Inflammatory macrophage (primary cell): ENCODE measurements at regions not wholly inside any gene's neighbourhood (a gene's known extent, or its start where the extent isn't known, plus 50 kb on each side); places are given as distances from the start of the nearest gene placed in this dataset.
"Not testable (repeated sequence)": the region's sequence is repeated elsewhere in the genome, so short reads cannot be mapped to it uniquely, and the experiment has no call there.

Experiments
- DNase-seq, 2 donors: peaks; one replicate each; pipeline ENCODE4 v3.0.0-alpha.2; 2020 to 2022

DNA sequence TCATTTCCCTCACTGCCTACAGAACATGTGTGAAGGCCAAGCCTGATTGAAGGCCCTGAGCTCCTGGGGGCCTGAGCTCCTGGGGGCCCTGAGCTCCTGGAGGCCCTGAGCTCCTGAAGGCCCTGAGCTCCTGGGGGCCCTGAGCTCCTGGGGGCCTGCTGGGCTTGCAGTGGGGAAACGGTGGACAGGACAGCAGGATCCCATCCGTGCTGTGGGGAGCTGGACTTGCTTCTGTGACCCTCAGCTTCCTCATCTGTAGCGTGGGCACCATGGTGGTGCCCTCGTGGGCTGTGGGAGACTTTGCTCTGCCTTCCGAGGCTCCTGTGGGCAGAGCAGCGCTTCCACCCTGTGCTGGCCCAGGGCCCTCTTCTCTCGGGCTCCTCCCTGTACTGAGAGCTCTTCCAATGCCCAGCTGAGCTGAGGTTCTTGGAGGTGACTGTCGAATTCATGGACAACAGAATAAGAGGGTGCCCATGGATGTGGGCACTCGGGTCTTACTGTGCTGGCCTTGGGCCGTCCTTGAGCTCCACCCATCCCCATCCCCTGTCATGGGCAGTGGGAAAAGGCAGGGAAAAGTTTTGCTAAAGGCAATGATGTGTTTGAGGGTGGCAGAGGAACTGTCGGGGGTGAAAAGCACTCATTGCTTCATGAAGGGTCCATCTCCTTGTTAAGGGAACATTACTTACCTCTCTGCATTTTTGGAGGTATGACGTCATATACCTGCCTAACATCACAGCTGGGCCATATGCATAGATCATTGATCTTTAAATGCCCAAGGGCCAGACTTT lies 786.7 kb downstream of the TBC1D22A start:
- no peak for DNase-seq

DNA sequence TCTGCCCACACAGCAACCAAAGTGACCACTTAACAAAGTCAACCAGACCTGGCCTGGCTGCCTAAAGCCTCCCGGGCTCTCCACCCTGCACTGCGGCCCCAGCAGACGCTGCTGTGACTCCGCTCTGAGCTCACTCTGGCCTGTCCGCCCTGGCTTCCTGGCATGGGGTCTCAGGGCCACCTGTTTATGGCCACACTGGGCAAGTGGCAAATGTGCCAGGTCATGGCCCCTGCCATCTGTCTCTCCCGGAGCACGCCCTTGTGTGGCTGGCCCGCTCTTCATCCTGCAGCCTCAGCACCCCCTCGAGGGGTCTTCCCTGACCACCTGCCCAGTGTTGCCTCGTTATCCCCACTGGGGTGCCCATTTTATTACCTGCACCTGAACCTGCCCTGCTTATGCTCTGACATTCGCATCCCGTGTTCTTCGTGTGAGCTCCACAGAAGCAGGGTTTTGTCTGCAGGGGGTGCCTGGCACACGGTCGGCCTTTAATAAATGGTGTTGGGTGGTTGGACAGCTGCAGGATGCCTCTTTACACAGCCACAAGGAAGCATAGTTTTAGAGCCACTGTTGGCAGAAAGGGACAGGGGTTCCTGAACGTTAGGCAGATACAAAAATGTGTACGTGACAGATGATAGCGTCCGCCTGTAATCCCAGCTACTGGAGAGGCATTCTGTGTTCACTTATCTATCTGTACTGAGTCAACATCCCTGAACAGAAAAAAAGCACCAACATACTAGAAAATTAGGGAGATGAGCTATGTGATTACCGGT lies 785.6 kb downstream of the TBC1D22A start:
- no peak for DNase-seq

DNA sequence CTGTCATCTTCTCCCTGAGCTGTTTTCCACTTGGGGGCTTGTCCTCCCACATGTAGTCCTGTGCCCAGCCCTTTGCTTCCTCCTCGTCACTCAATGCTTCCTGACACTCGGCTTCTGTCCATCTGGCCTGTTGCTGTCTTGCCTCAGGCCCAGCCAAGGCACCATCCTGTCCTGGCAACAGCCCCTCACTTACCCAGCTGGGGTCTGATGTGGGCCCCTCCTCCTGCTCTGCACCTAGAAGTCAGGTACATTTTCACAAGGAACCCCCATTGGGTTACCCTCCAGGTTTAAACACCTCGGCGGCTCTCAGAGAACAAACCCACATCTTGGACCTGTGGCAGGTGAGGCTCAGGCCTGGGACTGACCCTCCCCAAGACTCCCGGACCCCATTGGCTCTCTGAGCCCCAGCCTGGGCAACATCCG lies 784.8 kb downstream of the TBC1D22A start:
- no peak for DNase-seq

DNA sequence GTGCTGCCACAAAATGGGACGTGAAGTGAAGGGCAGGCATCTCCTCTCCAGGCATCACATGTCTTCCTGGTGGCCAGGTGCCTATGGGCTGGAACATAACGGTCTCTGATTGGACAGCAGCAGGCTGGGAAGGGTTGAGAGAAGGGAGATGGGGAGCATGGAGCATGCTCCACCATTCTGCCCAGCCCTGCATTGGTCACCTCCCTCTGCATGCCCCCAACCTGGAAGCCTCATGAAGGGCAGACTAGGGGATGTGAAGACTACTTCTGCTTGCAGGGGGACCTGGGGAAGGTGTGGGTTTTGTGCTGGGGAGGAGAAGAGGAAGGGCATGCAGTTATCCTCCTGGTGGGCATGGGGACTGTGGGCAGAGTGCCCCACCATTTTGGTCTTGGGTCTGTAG lies 782.2 kb downstream of the TBC1D22A start:
- no peak for DNase-seq

DNA sequence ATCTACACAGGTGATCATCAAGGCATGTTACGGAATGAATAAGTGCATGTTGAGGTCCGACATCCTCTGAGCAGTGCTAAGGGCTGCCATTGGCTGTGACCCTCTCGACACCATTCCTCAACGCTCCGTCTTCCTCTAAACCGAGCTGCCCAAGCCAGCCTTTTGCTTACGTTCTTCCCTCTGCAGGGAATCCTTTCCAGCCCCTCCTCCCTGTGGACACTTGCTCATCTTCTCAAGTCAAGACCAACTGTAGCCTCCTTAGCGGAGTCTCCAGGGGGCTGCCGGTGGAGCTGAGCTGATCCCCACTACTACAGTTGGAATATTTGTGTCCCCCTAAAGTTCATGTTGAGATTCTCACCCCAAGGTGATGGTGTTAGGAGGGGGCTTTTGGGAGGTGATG lies 781.0 kb downstream of the TBC1D22A start:
- DNase-seq = no peak

DNA sequence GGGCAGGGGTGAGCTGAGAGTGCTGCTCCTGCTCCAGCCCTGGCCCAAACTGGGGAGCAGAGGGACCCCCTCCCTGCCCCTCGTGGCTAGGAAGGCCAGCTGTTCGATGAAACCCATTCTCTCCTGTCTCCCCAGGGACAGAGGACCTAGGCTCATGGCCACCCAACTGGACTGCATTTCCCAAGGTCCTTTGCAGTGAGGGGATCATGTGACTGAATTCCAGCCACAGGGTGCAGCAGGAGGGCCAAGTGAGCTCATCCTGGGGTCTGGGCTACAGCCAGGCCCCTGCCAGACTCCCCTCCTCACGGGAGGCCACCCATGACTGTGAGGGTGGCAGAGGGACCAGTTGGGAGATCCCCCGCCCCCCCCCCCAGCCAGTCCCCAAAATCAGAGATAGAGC lies 777.6 kb downstream of the TBC1D22A start:
- DNase-seq = no peak

DNA sequence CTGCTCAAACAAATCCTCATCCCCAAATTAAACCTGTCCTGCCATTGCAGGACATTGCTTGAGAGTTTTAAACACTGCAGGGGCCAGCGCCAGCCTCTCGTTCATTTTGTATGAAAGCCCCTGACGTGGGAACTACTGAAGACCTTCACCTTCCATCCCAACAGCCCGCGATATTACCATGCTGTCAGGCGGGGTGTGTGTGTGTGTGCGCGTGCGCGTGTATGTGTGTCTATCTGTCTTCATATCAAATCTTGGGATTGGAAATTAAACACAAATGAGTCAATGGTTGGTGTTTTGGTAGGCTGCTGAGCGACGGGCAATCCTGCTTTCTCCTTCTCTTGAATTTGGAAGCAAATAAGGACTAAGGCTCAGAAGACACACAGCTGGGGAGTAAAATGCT lies 776.9 kb downstream of the TBC1D22A start:
- DNase-seq = no peak

DNA sequence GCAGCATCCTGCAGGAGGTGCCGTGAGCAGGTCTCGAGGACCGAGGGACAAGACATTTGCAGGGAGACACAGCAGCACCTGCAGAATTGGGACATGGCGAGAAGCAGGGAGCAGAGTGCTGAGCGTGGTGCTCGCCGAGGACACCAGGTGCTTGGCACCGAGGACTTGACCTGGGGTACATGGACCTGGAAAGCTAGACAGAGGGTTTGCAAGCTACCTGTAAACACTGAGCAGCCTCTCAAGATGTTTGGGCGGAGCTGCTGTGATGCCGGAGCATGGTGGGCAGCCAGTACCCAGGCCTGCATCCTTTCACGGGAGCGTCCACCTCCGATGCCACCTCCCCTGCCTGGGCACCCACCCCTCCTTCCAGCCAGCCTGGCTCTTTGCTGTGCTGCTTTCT lies 773.2 kb downstream of the TBC1D22A start:
- DNase-seq = no peak

DNA sequence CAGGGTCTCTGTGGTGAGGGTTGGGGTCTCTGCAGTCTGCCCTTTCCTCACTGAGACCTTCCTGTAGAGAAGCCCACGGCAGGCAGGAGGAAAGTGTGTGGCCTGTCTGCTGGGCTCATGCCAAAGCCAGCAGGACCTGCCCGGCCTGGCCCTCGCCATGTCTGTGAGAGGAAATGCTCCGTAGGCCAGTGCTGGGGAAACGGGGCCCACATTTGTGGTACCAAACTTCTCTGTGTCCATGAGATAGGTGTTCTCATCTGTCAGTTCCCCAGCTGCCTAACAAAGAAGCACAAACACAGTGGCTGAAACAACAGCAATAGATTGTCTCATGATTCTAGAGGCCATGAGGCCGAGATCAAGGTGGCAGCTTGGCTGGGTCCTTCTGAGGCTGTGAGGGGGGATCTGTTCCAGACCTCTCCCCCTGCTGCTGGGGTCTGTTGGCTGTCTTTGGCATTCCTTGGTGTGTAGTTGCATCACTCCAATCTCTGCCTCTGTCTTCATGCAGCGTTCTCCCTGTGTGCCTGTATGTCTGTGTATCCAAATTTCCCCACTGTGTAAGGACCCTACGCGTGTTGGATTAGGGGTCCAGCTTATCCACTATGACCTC lies 772.5 kb downstream of the TBC1D22A start:
- no peak for DNase-seq

DNA sequence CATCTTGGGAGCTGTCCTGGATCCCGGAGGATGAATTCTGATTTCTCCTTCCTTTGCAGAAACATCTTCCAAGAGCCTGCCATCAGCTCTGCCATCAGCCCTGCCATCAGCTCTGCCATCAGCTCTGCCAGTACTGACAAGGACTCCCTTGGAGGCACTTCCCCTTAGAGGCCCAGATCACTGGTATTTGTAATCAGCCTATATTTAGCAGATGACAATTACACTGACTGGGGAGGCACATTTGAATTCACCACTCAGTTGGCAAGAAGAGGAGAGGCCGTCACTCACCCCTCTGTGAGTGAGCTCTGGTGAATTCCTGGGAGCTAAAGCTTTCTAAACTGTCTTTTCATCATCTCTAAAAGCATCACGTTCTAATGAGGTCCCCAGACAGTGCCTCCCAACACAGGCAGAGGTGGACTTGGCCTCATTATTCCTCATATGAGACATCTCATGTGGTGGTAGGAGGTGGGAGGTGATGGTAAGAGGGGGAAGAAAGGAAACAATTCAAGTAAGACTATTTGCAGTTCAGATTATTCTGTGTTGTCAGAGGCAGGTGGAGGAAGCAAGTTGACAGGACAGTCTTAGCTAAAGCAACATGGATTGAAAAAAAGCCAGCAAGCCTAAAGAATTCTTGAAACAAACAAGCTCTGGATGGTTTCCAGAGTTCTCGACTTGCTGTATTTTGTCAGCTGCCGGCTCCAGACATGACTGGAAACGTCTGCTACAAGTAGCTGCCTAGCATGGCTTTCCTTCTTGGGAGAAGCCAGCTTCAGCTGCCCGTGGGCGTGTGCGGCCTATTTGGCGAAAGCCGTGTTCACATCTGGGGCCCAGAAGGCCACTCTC lies 771.7 kb downstream of the TBC1D22A start:
- DNase-seq = no peak

DNA sequence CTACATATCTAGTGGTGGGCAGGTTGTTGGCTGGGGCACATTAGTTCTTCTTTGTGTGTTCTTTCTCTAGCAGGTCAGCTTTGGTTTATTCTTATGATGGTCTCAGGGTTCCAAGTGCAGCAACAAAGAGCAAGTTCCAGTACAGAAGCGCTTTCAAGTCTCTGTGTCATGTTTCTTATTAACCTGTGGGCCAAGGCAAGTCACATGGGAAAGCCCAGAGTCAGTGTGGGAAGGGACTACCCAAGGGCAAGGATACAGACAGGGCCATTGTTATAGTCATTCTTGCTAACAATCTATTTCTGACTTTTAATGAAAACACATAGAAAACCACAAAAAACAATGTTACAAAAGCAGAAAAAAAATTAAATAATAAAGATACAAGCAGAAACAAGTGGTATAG lies 754.6 kb downstream of the TBC1D22A start:
- no peak for DNase-seq

DNA sequence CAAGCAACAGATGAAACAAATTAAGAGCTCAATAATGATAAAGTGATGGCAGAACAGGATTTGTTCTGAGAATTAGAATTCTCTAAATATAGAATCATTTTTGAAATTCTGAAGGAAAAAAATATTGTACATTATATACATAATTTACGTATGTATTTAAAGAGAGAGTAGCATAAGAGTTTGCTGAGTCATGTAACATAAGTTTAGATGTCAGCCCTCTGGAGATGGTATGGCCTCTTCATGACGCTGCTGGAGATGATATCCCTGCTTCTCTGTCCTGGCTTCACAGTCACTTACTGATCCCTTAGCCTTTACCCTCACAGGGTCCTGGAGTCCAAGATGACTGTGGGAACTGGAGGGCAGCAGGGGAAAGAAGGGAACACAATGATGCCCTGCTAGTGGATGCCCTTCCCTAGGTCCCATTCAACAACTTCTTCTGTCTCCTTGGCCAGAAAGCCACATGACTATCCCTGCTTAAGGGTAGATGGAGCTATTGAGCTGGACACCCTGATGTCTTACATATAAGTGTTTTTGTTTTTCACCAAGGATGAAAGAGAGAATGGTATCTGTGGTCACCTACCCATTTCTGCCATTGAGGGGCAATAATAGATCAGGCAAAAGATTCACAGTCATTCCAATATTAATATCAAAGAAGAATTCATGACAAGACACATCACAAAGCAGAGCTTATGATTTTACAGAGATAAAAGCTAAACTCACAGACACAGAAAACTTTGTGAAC lies 753.1 kb downstream of the TBC1D22A start:
- no peak for DNase-seq

DNA sequence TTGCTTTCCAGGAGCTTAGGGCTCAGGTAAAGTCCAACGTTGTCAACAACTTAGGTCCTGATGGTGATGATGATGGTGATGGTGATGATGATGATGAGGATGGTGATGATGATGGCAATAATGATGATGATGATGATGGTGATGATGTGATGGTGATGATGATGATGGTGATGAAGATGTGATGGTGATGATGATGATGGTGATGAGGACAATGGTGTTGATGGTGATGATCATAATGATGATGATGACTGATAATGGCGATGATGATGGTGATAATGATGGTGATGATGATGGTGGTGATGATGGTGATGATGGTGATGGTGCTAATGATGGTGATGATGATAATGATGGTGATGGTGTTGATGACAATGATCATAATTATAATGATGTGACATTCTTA lies 750.2 kb downstream of the TBC1D22A start:
- DNase-seq = no peak

DNA sequence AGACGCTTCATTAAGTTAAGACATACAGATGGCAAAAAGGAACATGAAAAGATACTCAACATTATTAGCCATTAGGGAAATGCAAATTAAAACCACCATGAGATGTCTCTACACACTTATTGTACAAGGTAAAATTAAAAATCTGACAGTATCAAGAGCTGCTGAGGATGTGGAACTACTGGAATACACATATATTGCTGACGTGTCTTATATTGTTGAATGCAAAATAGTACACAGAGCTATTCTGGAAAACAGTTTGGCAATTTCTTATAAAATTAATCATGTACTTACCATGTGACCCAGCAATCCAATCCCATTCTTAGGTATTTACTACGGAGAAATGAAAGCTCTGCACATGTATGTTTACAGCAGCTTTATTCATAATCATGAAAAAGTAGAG lies 742.5 kb downstream of the TBC1D22A start:
- no peak for DNase-seq

DNA sequence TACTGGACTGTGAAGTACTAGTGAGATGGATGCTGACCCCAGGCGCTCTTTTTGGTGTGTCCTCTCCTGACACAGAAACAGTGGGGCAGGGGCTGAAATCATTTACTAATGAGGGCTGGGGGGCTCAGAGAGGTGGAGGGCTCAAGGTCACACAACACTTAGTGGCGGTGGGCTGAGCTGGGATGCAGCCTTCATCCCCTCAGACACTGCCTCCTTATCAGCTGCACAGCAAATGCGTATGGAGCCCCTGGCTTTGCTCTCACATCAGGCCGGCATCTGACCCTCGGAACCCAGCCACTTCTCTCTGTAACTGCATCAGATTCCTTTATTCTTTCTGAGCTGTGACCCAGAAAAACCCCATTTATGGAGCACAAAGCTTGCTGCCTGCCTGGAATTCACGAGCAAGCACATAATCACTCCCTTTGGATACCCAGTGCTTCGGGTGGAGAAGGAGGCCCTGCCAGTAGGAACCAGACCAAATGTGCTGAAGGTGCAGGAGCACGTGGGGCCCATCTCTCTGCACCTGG lies 736.6 kb downstream of the TBC1D22A start:
- DNase-seq = no peak

DNA sequence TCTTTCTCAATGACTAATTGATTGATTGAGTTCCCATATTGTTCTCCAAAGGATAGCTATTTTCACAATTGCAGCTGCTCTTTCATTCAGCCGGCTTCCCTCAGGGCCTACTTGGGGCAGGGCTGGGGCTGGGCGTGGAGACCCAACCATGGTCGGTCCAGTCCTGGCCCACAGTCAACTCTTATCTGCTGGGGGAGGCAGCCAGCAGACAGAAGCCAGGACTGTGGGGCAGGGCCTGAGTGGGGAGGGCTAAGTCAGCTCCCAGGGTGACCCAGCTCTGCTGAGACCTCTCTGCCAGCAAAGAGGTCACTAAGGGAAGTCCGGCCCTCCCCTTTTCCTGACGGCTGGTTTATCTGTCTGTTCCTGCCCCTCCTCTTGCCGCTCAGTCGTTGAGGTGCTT lies 735.2 kb downstream of the TBC1D22A start:
- DNase-seq = no peak

DNA sequence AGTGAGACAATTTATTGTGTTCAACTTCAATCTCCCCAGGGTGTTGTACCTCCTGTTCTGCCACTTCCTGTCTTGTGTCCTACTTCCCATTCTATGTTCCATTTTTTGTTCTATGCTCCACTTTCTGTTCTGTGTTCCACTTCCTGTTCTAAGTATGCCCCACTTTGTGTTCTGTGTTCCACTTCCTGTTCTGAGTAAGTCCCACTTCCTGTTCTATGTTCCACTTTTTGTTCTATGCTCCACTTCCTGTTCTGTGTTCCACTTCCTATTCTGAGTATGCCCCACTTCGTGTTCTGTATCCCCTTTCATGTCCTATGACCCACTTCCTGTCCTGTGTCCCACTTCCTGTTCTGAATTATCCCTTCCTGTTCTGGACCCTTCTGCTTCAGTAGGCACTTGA lies 732.7 kb downstream of the TBC1D22A start:
- peak; percentile 34 to 49 for DNase-seq

DNA sequence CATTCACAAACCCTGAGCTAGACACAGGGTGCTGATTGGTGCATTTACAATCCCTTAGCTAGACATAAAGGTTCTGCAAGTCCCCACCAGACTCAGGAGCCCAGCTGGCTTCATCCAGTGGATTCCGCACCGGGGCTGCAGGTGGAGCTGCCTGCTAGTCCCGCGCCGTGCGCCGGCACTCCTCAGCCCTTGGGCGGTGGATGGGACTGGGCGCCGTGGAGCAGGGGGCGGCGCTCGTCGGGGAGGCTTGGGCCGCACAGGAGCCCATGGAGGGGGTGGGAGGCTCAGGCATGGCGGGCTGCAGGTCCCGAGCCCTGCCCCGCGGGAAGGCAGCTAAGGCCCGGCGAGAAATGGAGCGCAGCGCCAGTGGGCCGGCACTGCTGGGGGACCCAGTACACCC lies 725.7 kb downstream of the TBC1D22A start:
- DNase-seq = not testable (repeated sequence)

DNA sequence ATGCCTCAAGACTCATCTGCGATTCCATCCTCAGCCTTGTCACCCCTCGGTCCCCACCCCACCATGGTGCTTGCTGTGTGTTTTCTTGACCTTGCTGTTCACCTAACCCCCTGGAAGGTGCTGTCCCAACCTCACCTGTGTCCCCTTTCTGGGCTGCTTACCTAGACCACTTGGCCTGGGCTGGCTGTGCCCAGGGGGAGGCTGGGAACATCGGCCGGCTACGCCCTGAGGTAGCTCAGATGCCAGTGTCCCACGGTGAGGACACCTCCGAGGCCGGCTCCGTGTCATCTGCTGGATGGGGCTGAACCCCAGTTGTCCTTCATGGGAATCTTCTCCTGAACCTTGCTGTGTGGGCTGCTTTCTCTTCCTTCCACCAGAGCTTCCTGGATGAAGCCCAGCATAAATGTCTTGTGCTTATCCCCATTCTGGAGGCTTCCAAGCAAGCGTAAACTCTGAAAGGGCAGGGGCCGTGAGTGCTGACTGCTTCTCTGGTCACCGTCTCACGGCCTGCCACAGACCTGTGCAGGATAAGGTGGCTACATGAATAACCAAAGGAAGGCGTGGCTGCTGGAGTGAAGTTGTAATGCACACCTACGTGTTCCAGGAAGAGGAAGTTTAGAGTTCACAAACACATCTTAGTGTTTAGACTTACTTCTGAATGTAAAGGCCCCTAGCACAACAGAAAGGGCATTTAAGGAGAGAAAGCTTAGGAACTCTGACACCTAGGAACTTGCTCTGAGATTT lies 724.3 kb downstream of the TBC1D22A start:
- DNase-seq = no peak

DNA sequence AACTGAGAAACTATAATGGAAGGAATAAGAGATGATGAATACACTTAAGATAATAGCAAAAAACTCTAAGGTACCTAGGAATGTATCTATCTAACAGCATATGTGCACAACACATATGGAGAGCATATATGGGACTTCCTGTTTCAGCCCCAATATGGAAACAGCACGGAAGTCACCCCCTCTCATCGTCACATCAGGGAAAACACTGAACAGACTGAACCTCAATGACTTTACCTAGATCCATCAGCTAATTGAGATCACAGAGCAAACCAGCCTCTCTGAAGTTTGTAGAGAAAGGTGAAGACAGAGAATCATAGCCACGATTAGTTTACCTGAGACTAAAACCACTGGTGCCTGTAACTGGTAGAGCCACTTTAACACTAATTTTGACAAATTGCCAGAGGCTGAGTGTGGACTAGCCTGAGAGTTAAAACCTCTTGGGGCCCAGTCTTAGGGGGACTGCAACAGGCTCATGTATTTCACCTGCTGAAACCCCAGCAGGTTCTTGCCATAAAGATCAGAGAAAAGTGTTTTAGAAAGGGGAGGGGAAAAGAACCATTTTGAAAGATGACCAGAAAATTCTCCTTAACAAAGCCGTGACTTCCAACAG lies 722.6 kb downstream of the TBC1D22A start:
- DNase-seq = no peak

DNA sequence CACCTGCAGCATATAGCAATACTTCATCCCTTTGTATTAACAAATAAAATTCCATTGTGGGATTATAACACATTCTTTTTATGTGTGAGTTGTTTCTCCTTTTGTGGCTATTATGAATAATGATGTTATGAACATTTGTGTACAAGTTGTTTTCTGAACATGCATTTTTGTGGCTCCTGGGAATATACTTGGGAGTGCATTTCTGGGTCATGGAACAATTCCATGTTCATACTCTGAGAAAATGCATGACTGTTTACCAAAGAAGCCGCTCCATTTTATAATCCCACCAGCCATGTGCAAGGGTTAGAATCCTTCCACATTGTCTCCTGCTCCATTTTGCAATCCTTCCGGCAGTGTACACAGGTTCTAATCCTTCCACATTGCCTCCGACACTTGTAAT lies 713.8 kb downstream of the TBC1D22A start:
- no peak for DNase-seq
